IPS-20b (cell line): ENCODE measurements at regions not wholly inside any gene's neighbourhood (a gene's known extent, or its start where the extent isn't known, plus 50 kb on each side); places are given as distances from the start of the nearest gene placed in this dataset.
A peak's percentile ranks its signal among the peaks of the same experiment; 100 is the strongest.

Experiments used
- H3K27ac ChIP-seq: one replicate; pipeline ENCODE4 v1.5.1; 2013; ENCODE audit warnings: low read length
- H3K27me3 ChIP-seq: 2 replicates; pipeline ENCODE4 v1.6.1; 2013; ENCODE audit warnings: mild to moderate bottlenecking, low read length, inconsistent platforms; ENCODE audit not compliant: insufficient read depth
- H3K36me3 ChIP-seq: 2 replicates; pipeline ENCODE4 v1.6.1; 2013; ENCODE audit warnings: low read depth, mild to moderate bottlenecking, inconsistent platforms, low read length, moderate library complexity; ENCODE audit not compliant: insufficient read depth
- H3K4me1 ChIP-seq: 2 replicates; pipeline ENCODE4 v1.6.1; 2013; ENCODE audit warnings: mild to moderate bottlenecking, control low read depth, inconsistent platforms, low read length, moderate library complexity; ENCODE audit not compliant: insufficient read depth
- H3K4me3 ChIP-seq: 2 replicates; pipeline ENCODE4 v1.5.1; 2013; ENCODE audit warnings: mild to moderate bottlenecking, low read length, inconsistent platforms
- H3K9ac ChIP-seq: 2 replicates; pipeline ENCODE4 v1.6.1; 2013; ENCODE audit warnings: low read depth, mild to moderate bottlenecking, inconsistent platforms, low read length, moderate library complexity
- H3K9me3 ChIP-seq: 2 replicates; pipeline ENCODE4 v1.6.1; 2013; ENCODE audit warnings: mild to moderate bottlenecking, low read depth, low read length, inconsistent platforms; ENCODE audit not compliant: insufficient read depth

DNA sequence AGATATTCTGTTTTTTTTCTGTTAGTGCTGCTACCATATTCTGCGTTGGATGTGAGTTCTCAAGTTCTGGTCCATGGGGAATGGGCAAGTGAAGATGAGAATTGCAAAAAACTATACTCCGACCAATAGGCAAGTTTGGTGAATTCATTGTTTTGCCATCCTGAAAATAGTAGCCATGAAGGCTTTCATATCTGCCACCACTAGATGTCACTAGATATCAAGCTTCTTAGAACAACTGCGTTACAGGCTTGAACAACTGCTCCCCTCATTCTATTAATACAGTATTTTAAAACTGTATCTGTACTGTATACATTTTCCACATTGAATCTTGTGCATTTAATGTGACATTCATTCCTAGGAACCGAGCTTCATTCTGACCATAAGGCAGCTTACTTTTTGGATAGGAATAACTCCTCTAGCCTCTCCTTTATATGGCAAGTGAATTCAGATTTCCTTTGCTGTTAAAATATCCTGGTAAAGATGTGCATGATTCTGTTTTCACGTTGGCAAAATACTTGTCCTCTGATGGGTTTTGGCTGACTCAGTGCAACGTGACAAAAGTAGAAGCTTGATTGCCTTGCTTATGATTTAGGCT, 163.6 kb downstream of the SREK1 start:
- Histone ChIP-seq H3K27me3 (no peaks in the 10 kb centered on the region), H3K4me3 (no peak overlapping the region), H3K4me1 (no peaks in the 10 kb centered on the region), H3K27ac (no peak overlapping the region), H3K9me3 (no peaks in the 10 kb centered on the region), H3K36me3 (no peaks in the 10 kb centered on the region), H3K9ac (no peak overlapping the region)

- Histone ChIP-seq H3K9me3 (peaks cover 8% of the 10 kb centered on the region; the same call in 1 of the 2 replicates), H3K4me3 (no peak overlapping the region), H3K4me1 (no peaks in the 10 kb centered on the region), H3K27ac (no peak overlapping the region), H3K9ac (no peak overlapping the region), H3K36me3 (no peaks in the 10 kb centered on the region), H3K27me3 (no peaks in the 10 kb centered on the region)
Measured at GRCh38 chr5:66312266-66312665, 168.2 kb downstream of the SREK1 start.

GRCh38 chr5:66315784-66316183, 171.7 kb downstream of the SREK1 start:
- no peaks in the 10 kb centered on the region for H3K4me1 ChIP-seq
- no peak overlapping the region for H3K27ac ChIP-seq
- H3K27me3 ChIP-seq = no peaks in the 10 kb centered on the region
- H3K4me3 ChIP-seq = no peak overlapping the region
- no peak overlapping the region for H3K9ac ChIP-seq
- H3K9me3 ChIP-seq = peaks cover 8% of the 10 kb centered on the region; the same call in 1 of the 2 replicates
- no peaks in the 10 kb centered on the region for H3K36me3 ChIP-seq

DNA sequence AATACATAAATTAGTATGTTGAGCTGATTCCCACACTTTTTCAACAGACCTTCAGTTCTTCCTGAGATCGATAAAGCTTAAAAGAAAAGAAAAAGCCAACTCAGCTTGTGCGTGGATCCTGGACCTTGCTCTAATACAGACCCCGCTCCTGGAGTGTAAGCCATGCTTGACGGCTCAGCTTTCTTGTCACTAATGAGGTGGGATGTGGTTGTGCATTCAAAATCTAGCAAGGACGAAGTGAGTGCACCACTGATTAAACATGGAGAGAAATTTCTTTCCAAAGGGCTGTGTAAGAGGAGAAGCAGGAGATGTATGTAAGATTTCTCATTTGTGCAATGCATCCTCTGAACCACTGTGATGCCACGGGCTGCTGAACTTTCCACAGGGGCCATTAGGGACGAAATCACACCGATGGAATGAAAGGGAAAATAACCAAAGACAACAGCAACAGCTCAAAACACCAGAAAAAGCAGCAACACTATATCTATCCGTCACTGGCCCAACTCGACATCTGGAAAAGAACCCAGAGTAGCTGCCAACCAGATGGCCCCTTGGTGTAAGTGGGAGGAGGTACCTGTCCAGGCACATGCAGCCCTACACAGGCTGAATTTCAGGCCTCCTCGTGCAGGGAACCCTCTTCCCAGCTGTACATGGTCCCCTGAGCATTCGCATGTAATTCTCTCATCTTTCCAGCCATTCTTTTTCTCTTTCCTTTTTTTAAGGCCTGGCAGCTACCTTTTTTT, 178.9 kb downstream of the SREK1 start:
- Histone ChIP-seq H3K27ac (no peak overlapping the region), H3K9me3 (no peaks in the 10 kb centered on the region), H3K4me1 (no peaks in the 10 kb centered on the region), H3K36me3 (no peaks in the 10 kb centered on the region), H3K4me3 (no peak overlapping the region), H3K27me3 (no peaks in the 10 kb centered on the region), H3K9ac (no peak overlapping the region)

- no peaks in the 10 kb centered on the region for H3K36me3 ChIP-seq
- H3K27ac ChIP-seq = no peak overlapping the region
- H3K4me1 ChIP-seq = no peaks in the 10 kb centered on the region
- no peaks in the 10 kb centered on the region for H3K27me3 ChIP-seq
- H3K9ac ChIP-seq = no peak overlapping the region
- H3K4me3 ChIP-seq = no peak overlapping the region
- no peaks in the 10 kb centered on the region for H3K9me3 ChIP-seq
Measured at GRCh38 chr5:66323529-66323895, 179.4 kb downstream of the SREK1 start.

DNA sequence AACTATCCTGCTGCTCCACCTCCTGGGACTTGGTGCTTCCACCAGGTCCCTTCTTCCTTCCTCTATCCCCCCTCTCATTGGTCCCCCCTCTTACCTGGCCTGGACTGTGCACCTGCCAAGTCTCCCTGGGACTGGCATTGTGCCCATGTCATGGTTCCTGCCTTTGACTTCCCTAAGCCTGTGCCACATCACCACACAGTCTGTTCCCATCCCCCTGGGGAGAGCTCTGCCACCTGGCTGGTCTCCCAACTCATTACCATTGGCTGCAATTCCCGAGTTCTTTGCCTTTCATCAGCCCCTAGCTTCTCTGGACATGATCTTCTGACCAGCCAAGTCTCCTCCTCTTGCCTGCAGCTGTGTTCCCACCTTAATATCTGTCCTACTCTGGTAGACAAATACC, 180.3 kb downstream of the SREK1 start:
- Histone ChIP-seq H3K9me3 (no peaks in the 10 kb centered on the region), H3K4me1 (no peaks in the 10 kb centered on the region), H3K27ac (no peak overlapping the region), H3K4me3 (no peak overlapping the region), H3K36me3 (no peaks in the 10 kb centered on the region), H3K27me3 (no peaks in the 10 kb centered on the region), H3K9ac (no peak overlapping the region)

DNA sequence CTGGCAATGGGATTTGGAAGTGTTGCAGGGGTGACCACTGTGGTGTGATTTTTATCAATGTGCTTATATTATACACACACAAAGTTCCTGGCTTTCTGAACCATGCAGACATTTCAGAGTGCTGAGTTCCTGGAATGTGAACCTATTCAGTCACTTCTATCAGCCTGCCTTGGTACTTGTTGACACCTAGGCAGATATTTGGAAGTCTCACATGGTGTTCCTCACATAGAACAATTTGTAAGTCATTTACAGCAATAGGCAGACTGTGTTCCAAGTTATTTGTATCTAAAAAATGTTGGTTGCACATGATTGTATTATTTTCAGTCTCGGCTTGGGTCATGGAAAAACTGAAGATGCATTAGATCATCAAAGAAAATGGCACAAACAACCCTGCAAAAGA, 182.2 kb downstream of the SREK1 start:
- Histone ChIP-seq H3K4me3 (no peak overlapping the region), H3K9me3 (no peaks in the 10 kb centered on the region), H3K9ac (no peak overlapping the region), H3K27me3 (no peaks in the 10 kb centered on the region), H3K4me1 (no peaks in the 10 kb centered on the region), H3K36me3 (no peaks in the 10 kb centered on the region), H3K27ac (no peak overlapping the region)

- Histone ChIP-seq H3K9ac (no peak overlapping the region), H3K27me3 (no peaks in the 10 kb centered on the region), H3K9me3 (no peaks in the 10 kb centered on the region), H3K4me3 (no peak overlapping the region), H3K4me1 (no peaks in the 10 kb centered on the region), H3K27ac (no peak overlapping the region), H3K36me3 (no peaks in the 10 kb centered on the region)
Measured at GRCh38 chr5:66327008-66327407, 182.9 kb downstream of the SREK1 start.

DNA sequence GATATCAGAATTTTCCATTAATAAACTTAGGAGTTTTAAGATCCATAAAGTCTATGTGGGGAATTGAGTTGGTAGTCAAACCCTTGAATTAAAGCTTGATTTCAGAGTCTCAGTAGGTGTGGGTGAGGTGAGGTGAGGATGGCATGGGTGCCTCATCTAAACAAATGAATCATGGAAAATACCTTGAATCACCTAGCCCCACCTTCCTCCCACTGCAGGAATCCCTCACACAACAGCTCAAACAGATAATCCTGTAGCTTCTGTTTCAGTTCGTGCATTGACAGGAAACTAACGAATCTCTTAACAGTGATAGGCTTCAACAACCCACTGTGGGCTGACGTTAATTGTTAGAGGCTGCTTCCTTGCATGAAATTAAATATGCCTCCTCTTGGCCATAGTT, 185.0 kb downstream of the SREK1 start:
- H3K27ac ChIP-seq = no peak overlapping the region
- H3K27me3 ChIP-seq = no peaks in the 10 kb centered on the region
- H3K9ac ChIP-seq = no peak overlapping the region
- no peaks in the 10 kb centered on the region for H3K9me3 ChIP-seq
- no peak overlapping the region for H3K4me3 ChIP-seq
- no peaks in the 10 kb centered on the region for H3K36me3 ChIP-seq
- H3K4me1 ChIP-seq = no peaks in the 10 kb centered on the region

GRCh38 chr5:66333192-66333591, 189.1 kb downstream of the SREK1 start:
- H3K4me1 ChIP-seq = peaks cover 5% of the 10 kb centered on the region; the same call in 1 of the 2 replicates
- H3K27me3 ChIP-seq = no peaks in the 10 kb centered on the region
- H3K27ac ChIP-seq = no peak overlapping the region
- H3K4me3 ChIP-seq = no peak overlapping the region
- H3K36me3 ChIP-seq = no peaks in the 10 kb centered on the region
- H3K9ac ChIP-seq = no peak overlapping the region
- H3K9me3 ChIP-seq = no peaks in the 10 kb centered on the region

GRCh38 chr5:66337626-66338226, 193.6 kb downstream of the SREK1 start:
- H3K27ac ChIP-seq = no peak overlapping the region
- no peaks in the 10 kb centered on the region for H3K27me3 ChIP-seq
- no peaks in the 10 kb centered on the region for H3K9me3 ChIP-seq
- H3K4me3 ChIP-seq = no peak overlapping the region
- no peaks in the 10 kb centered on the region for H3K36me3 ChIP-seq
- peak overlapping the region; percentile 11; the same call in 1 of the 2 replicates for H3K9ac ChIP-seq
- peaks cover 5% of the 10 kb centered on the region; the same call in 1 of the 2 replicates for H3K4me1 ChIP-seq

DNA sequence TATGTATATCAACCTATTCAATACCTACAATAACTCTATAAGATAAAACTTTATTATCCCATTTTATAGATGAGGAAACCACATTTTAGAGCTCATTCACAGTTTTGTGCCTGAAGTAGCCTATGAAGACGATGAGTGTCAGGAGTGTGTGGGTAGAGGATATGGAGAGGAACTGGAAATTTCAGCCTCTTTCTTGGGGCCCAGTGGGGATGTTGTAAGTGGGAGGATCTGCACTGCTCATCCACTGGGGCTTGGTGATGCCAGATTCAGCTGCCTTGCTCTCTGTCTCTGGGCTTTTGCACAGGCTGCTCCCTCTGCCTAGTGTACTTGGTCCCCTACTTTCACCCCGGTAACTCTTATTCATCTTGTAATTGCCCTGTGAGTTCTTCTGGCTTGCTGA, 194.7 kb downstream of the SREK1 start:
- no peaks in the 10 kb centered on the region for H3K9me3 ChIP-seq
- no peak overlapping the region for H3K27ac ChIP-seq
- no peaks in the 10 kb centered on the region for H3K27me3 ChIP-seq
- no peaks in the 10 kb centered on the region for H3K36me3 ChIP-seq
- H3K4me1 ChIP-seq = peaks cover 5% of the 10 kb centered on the region; the same call in 1 of the 2 replicates
- no peak overlapping the region for H3K9ac ChIP-seq
- no peak overlapping the region for H3K4me3 ChIP-seq
